H9 (cell line): ENCODE measurements at regions not wholly inside any gene's neighbourhood (a gene's known extent, or its start where the extent isn't known, plus 50 kb on each side); places are given as distances from the start of the nearest gene placed in this dataset.
A peak's percentile ranks its signal among the peaks of the same experiment; 100 is the strongest.
"Not testable (repeated sequence)": the region's sequence is repeated elsewhere in the genome, so short reads cannot be mapped to it uniquely, and the experiment has no call there.

ENCODE experiments used
- DNase-seq: peaks from one replicate; pipeline ENCODE4 v3.0.0-alpha.2; 2017
- H2AFZ ChIP-seq: one replicate; pipeline ENCODE4 v1.6.1; 2013; ENCODE audit warnings: mild to moderate bottlenecking, low read length, control low read depth, moderate library complexity
- H2AK5ac ChIP-seq: 2 replicates; pipeline ENCODE4 v1.6.1; 2013; ENCODE audit warnings: low read length, control low read depth, mixed read lengths; ENCODE audit not compliant: insufficient read length
- H2BK120ac ChIP-seq: one replicate; pipeline ENCODE4 v1.6.1; 2013; ENCODE audit warnings: low read depth, mild to moderate bottlenecking, low read length, control low read depth, inconsistent platforms; ENCODE audit not compliant: poor library complexity, severe bottlenecking
- H2BK12ac ChIP-seq: 2 replicates; pipeline ENCODE4 v1.6.1; 2013; ENCODE audit warnings: low read length, control low read depth, mixed read lengths, low read depth; ENCODE audit not compliant: insufficient read length
- H2BK15ac ChIP-seq: 2 replicates; pipeline ENCODE4 v1.6.1; 2013; ENCODE audit warnings: low read depth, low read length, control low read depth
- H2BK20ac ChIP-seq: one replicate; pipeline ENCODE4 v1.6.1; 2013; ENCODE audit warnings: low read depth, mild to moderate bottlenecking, low read length, control low read depth, inconsistent platforms; ENCODE audit not compliant: poor library complexity, severe bottlenecking
- H2BK5ac ChIP-seq: 2 replicates; pipeline ENCODE4 v1.6.1; 2013; ENCODE audit warnings: low read length, control low read depth, mixed read lengths; ENCODE audit not compliant: insufficient read length
- H3K14ac ChIP-seq: 2 replicates; pipeline ENCODE4 v1.6.1; 2013; ENCODE audit warnings: low read length, control low read depth; ENCODE audit not compliant: insufficient read depth
- H3K18ac ChIP-seq: 2 replicates; pipeline ENCODE4 v1.6.1; 2013; ENCODE audit warnings: low read depth, mild to moderate bottlenecking, mixed read lengths, low read length, control low read depth; ENCODE audit not compliant: insufficient read length
- H3K23ac ChIP-seq: 2 replicates; pipeline ENCODE4 v1.6.1; 2013; ENCODE audit warnings: low read length, control low read depth, mixed read lengths, low read depth; ENCODE audit not compliant: insufficient read length
- H3K23me2 ChIP-seq: 2 replicates; pipeline ENCODE4 v1.6.1; 2013; ENCODE audit warnings: low read depth, mild to moderate bottlenecking, mixed read lengths, low read length, control low read depth; ENCODE audit not compliant: insufficient read length, poor library complexity, severe bottlenecking
- H3K27ac ChIP-seq: 2 replicates; pipeline ENCODE4 v1.5.1; 2013; ENCODE audit warnings: low read length, control low read depth, mixed read lengths, low read depth; ENCODE audit not compliant: insufficient read length
- H3K27me3 ChIP-seq: 2 replicates; pipeline ENCODE4 v1.6.1; 2013; ENCODE audit warnings: low read length, control low read depth, inconsistent platforms; ENCODE audit not compliant: insufficient read depth
- H3K4ac ChIP-seq: 2 replicates; pipeline ENCODE4 v1.6.1; 2013; ENCODE audit warnings: low read depth, mild to moderate bottlenecking, control low read depth, inconsistent platforms, low read length, moderate library complexity
- H3K4me1 ChIP-seq: 2 replicates; pipeline ENCODE4 v1.6.1; 2013; ENCODE audit warnings: low read length, control low read depth, inconsistent platforms; ENCODE audit not compliant: insufficient read depth
- H3K4me2 ChIP-seq: 2 replicates; pipeline ENCODE4 v1.6.1; 2013; ENCODE audit warnings: low read length, control low read depth, mixed read lengths; ENCODE audit not compliant: insufficient read length, insufficient read depth
- H3K56ac ChIP-seq: 2 replicates; pipeline ENCODE4 v1.6.1; 2013; ENCODE audit warnings: low read depth, mild to moderate bottlenecking, mixed read lengths, low read length, control low read depth; ENCODE audit not compliant: insufficient read length
- H3K79me1 ChIP-seq: 2 replicates; pipeline ENCODE4 v1.6.1; 2013; ENCODE audit warnings: low read depth, mild to moderate bottlenecking, moderate library complexity, low read length, control low read depth, inconsistent platforms; ENCODE audit not compliant: insufficient read depth, poor library complexity, severe bottlenecking
- H3K79me2 ChIP-seq: 2 replicates; pipeline ENCODE4 v1.6.1; 2013; ENCODE audit warnings: low read length, control low read depth, inconsistent platforms; ENCODE audit not compliant: insufficient read depth
- H3K9ac ChIP-seq: 2 replicates; pipeline ENCODE4 v1.6.1; 2013; ENCODE audit warnings: low read length, control low read depth, mixed read lengths; ENCODE audit not compliant: insufficient read length; ENCODE audit errors: extremely low read depth
- H3K9me3 ChIP-seq: one replicate; pipeline ENCODE4 v1.6.1; 2013; ENCODE audit warnings: low read depth, low read length, inconsistent platforms; ENCODE audit not compliant: control insufficient read depth
- H3T11ph ChIP-seq: one replicate; pipeline ENCODE4 v1.6.1; 2013; ENCODE audit warnings: mild to moderate bottlenecking, low read length, control low read depth, inconsistent platforms
- H4K20me1 ChIP-seq: one replicate; pipeline ENCODE4 v1.6.1; 2013; ENCODE audit not compliant: control insufficient read depth, insufficient read length, insufficient read depth
- H4K5ac ChIP-seq: 2 replicates; pipeline ENCODE4 v1.6.1; 2013; ENCODE audit warnings: low read depth, mild to moderate bottlenecking, mixed read lengths, low read length, control low read depth; ENCODE audit not compliant: insufficient read length
- H4K8ac ChIP-seq: replicated peaks from 2 replicates; pipeline ENCODE4 v1.6.1; 2013; ENCODE audit warnings: low read length, control low read depth, mixed read lengths, low read depth; ENCODE audit not compliant: insufficient read length
- H4K91ac ChIP-seq: 2 replicates; pipeline ENCODE4 v1.6.1; 2013; ENCODE audit warnings: low read depth, mild to moderate bottlenecking, moderate library complexity, mixed read lengths, low read length, control low read depth; ENCODE audit not compliant: insufficient read length
- H3K27ac Mint-ChIP-seq, 3 experiments: 2 replicates in 2 of 3; 3 replicates in 1 of 3; pipeline ENCODE4 v1.8.0; 2020 to 2021; ENCODE audit warnings: mixed read lengths in 3 of 3, mild to moderate bottlenecking in 1 of 3, moderate library complexity in 1 of 3
- H3K27me3 Mint-ChIP-seq: 2 replicates; pipeline ENCODE4 v1.8.0; 2021; ENCODE audit warnings: low read depth, mild to moderate bottlenecking, moderate library complexity, mixed read lengths
- H3K36me3 Mint-ChIP-seq, 3 experiments: 2 replicates in 2 of 3; 3 replicates in 1 of 3; pipeline ENCODE4 v1.8.0; 2020 to 2021; ENCODE audit warnings: low read depth in 3 of 3, mixed read lengths in 3 of 3; ENCODE audit not compliant: insufficient read depth in 1 of 3
- H3K4me1 Mint-ChIP-seq, 2 experiments: 2 replicates each; pipeline ENCODE4 v1.8.0; 2020; ENCODE audit warnings: mixed read lengths in 2 of 2
- H3K4me3 Mint-ChIP-seq, 2 experiments: 2 replicates in 1 of 2; 3 replicates in 1 of 2; pipeline ENCODE4 v1.8.0; 2020 to 2021; ENCODE audit warnings: mild to moderate bottlenecking in 2 of 2, mixed read lengths in 2 of 2, moderate library complexity in 1 of 2
- H3K9me3 Mint-ChIP-seq, 2 experiments: 2 replicates in 1 of 2; 3 replicates in 1 of 2; pipeline ENCODE4 v1.8.0; 2020; ENCODE audit warnings: mild to moderate bottlenecking in 2 of 2, mixed read lengths in 2 of 2, moderate library complexity in 1 of 2
- WGBS: extraction: QIAGEN DNeasy Blood & Tissue Kit; methylation state at CpG from one replicate; pipeline ENCODE4 v1.1.7; 2013; ENCODE audit warnings: missing lambda C conversion rate, low lambda C conversion rate, mixed read lengths; ENCODE audit not compliant: insufficient read length; ENCODE audit errors: extremely low coverage; 5-methylcytosine and 5-hydroxymethylcytosine counted together

GRCh38 chr1:85527145-85527544 lies 53.4 kb upstream of the CCN1 start:
- H3K4me2 ChIP-seq, H3K4me3 Mint-ChIP-seq, H4K91ac ChIP-seq, H3K9ac ChIP-seq, H3K56ac ChIP-seq, H3K9me3 Mint-ChIP-seq, H2BK12ac ChIP-seq, H3K23ac ChIP-seq, H3K14ac ChIP-seq, H3K18ac ChIP-seq, H3K79me2 ChIP-seq, H3K27me3 Mint-ChIP-seq, H2BK15ac ChIP-seq, H3T11ph ChIP-seq, H4K8ac ChIP-seq, H3K4me1 Mint-ChIP-seq, H3K36me3 Mint-ChIP-seq, H3K4ac ChIP-seq, H2AFZ ChIP-seq, H2BK120ac ChIP-seq, H3K27me3 ChIP-seq, H3K4me1 ChIP-seq, H2BK20ac ChIP-seq, H2BK5ac ChIP-seq, H4K20me1 ChIP-seq, H2AK5ac ChIP-seq, H4K5ac ChIP-seq, H3K9me3 ChIP-seq, H3K23me2 ChIP-seq, H3K79me1 ChIP-seq: not testable (repeated sequence)
- WGBS: no CpG with 5 or more reads among the region's 4 CpGs
- peak overlapping the region in 1 of 3 experiments; percentile 15; a peak in 1 of 7 replicates for H3K27ac Mint-ChIP-seq
- H3K27ac ChIP-seq: peak overlapping the region; percentile 20
- DNase-seq: peak; percentile 44
